ENCODE measurements at regions not wholly inside any gene's neighbourhood (a gene's known extent, or its start where the extent isn't known, plus 50 kb on each side); places are given as distances from the start of the nearest gene placed in this dataset.

DNA sequence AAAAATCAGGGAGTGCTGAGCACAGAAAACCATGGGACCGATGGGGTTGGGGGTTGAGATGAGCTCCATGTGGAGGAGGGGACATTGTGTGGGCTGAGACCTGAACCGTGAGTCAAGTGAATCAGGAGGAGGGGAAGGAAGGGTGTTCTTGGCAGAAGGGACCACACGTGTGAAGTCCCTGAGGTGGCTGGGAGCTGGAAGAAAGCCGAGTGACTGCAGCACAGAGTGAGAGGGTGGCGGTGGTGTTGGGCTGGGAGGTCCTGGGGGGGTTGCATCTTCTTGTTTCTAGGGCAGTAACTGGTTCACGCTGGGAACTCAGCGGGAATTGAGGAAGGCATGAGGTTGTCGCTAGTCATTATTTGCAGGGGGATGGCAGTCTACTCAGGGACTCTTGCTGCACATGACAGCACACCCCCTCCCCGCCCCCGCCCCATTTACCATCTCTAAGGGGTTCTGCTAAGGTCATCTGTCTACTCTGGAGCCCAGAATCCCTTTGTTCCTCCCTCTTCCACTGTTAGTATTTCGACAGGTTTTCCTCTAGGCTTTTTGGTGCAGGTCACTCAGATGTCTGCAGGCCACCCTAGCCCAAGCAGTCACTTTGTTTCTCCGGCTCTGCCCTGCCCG, 254.3 kb downstream of the TLE3 start:
- TF ChIP-seq, protein P1, sequence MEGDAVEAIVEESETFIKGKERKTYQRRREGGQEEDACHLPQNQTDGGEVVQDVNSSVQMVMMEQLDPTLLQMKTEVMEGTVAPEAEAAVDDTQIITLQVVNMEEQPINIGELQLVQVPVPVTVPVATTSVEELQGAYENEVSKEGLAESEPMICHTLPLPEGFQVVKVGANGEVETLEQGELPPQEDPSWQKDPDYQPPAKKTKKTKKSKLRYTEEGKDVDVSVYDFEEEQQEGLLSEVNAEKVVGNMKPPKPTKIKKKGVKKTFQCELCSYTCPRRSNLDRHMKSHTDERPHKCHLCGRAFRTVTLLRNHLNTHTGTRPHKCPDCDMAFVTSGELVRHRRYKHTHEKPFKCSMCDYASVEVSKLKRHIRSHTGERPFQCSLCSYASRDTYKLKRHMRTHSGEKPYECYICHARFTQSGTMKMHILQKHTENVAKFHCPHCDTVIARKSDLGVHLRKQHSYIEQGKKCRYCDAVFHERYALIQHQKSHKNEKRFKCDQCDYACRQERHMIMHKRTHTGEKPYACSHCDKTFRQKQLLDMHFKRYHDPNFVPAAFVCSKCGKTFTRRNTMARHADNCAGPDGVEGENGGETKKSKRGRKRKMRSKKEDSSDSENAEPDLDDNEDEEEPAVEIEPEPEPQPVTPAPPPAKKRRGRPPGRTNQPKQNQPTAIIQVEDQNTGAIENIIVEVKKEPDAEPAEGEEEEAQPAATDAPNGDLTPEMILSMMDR (IDR thresholded peaks at IDR 0.05; ENCODE audit: borderline replicate concordance, insufficient read depth, low read depth, low read length): no peak
- H3K4me3 ChIP-seq (ENCODE audit: low read depth, low read length): no peak overlapping the region

DNA sequence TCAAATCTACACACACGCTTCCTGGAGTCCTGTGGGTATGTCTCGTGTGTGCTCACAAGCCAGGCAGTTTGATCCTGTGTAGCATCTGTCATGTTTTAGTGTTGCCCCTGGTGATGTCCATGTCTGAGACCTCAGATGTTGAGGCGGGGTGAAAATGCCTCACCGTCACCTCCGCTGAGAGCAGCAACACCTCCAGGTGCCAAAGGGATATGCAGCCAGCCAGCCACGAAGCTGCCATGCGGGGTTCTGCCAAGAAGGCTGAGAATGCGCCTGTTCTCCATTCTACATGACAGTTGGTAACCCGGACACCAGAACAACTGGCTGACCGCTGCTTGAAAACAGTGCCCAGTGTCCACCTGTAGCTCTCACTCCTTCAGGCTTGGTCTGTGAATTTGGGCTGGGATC, 253.8 kb downstream of the TLE3 start:
- TF ChIP-seq, protein P1 (IDR thresholded peaks at IDR 0.05; ENCODE audit: borderline replicate concordance, insufficient read depth, low read depth, low read length): no peak
- no peak overlapping the region for H3K4me3 ChIP-seq (ENCODE audit: low read depth, low read length)

DNA sequence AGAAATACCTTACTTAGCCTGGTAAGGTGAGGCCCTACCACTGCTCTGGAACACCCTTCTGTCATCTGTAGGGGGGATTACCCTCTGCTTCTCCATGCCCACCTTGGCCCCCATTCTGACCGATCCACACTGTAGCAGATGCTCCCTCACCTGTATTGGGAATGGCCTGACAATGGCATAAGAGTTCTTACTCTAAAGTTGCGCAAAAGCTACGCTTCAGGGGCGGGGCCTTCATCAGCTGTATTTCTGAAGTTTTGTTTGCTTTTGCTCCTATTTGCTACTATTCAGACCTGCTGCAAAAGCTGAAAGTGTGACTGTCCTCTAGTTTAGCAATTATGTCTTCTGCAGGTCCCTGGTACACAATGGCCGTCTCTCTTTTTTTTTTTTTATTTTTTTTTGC, 252.6 kb downstream of the TLE3 start:
- TF ChIP-seq, protein P1 (IDR thresholded peaks at IDR 0.05; ENCODE audit: borderline replicate concordance, insufficient read depth, low read depth, low read length): no peak
- no peak overlapping the region for H3K4me3 ChIP-seq (ENCODE audit: low read depth, low read length)

DNA sequence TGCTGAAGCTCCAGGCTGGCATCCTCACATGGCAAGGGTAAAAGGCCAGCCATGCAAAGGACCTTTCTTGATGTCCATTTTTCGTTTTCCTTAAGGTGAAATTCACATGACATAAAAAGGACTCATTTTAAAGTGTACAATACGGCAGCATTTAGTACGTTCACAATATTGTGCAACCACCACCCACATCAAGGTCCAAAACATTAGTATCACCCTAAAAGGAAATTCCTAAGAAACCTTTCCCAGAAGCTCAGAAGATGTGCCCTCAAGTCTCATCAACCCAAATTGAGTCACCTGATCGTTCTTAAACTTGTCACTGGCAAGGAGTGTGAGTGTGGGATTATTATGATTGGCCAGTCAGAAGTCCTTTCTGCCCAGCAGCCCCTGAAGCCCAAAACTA, 250.1 kb downstream of the TLE3 start:
- TF ChIP-seq, protein P1 (IDR thresholded peaks at IDR 0.05; ENCODE audit: borderline replicate concordance, insufficient read depth, low read depth, low read length): no peak
- no peak overlapping the region for H3K4me3 ChIP-seq (ENCODE audit: low read depth, low read length)

DNA sequence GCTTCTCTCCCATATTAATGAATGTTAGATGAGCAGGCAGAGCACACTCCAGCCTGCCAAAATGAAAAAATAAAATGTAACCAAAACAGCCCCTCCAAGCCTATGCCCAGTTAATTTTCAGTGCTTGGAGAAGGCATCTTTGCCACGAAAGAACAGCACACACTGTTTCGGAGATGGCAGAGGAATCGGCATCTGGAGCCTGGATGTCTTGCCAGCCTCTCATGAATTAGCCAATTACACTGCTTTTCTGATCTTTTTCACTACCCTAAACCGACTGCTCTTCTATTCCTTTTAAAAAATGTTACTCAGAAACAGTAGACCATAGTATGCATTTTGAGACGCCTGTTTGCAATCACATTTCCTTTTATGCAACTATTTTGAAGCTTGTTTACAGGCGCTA, 249.6 kb downstream of the TLE3 start:
- no peak overlapping the region for H3K4me3 ChIP-seq (ENCODE audit: low read depth, low read length)
- TF ChIP-seq, protein P1 (IDR thresholded peaks at IDR 0.05; ENCODE audit: borderline replicate concordance, insufficient read depth, low read depth, low read length): no peak

DNA sequence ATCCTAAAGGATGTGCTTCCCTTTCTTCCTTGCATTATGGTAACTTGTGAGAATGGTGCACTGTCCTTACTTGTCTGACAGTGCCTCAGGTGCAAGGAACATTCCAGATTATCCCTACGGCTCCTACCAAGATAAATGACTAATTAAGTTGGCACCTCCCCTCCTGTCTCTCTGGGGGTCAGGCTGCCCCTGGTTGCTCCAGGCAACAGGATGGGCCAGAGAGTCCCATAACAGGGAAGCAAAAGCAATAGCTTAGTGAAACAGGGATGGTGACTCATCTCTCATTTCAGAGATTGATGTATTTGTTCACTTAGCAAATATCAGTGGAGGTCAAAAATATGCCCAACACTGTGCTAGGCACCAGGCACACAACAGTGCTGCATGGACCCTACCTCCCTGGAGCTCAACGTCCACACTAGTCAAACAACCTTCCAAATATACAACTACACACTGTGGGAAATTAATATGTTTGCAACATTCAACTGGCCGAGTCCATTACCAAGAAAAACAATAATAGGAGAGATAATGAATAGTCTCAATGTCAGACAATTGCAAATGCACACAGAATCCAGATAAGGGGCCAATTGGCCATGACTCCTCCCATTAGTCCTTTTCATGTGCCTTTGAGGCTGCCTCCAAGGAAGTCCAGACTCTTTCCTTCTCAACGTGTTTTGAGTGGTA, 249.0 kb downstream of the TLE3 start:
- H3K4me3 ChIP-seq (ENCODE audit: low read depth, low read length): no peak overlapping the region
- TF ChIP-seq, protein P1 (IDR thresholded peaks at IDR 0.05; ENCODE audit: borderline replicate concordance, insufficient read depth, low read depth, low read length): no peak

DNA sequence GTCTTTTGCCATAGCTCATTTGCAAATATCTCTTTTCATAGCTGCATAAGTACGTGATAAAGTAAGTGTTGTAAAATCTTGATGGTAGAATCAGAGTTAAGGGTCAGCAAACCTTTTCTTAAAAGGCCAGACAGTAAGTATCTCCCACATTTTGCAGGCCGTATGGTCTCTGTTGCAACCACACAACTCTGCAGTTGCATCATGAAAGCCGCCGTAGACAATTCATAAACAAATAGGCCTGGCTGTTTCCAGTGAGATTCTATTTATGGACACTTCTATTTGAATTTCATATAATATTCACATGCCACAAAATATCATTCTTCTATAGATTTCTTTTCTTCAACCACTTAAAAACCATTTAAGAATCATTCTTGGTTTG, 248.5 kb downstream of the TLE3 start:
- TF ChIP-seq, protein P1 (IDR thresholded peaks at IDR 0.05; ENCODE audit: borderline replicate concordance, insufficient read depth, low read depth, low read length): no peak
- no peak overlapping the region for H3K4me3 ChIP-seq (ENCODE audit: low read depth, low read length)
